ENCODE measurements at regions not wholly inside any gene's neighbourhood (a gene's known extent, or its start where the extent isn't known, plus 50 kb on each side); places are given as distances from the start of the nearest gene placed in this dataset.

GRCh38 chr2:223123855-223124610 is 72.0 kb downstream of the KCNE4 start:
- Mint-ChIP-seq H3K9me3 (ENCODE audit: low read depth, unreplicated experiment) (no peaks in the 10 kb centered on the region), H3K36me3 (ENCODE audit: insufficient read depth, unreplicated experiment) (no peaks in the 10 kb centered on the region), H3K27ac (ENCODE audit: unreplicated experiment) (no peak overlapping the region), H3K4me3 (ENCODE audit: low read depth, unreplicated experiment) (no peak overlapping the region), H3K27me3 (ENCODE audit: unreplicated experiment) (no peaks in the 10 kb centered on the region), H3K4me1 (ENCODE audit: low read depth, unreplicated experiment) (no peaks in the 10 kb centered on the region)
- intact Hi-C loops (cut with micrococcal nuclease; ENCODE audit: unreplicated experiment), result no loop called here
- no peak for TF ChIP-seq CTCF (IDR thresholded peaks at IDR 0.05; ENCODE audit: unreplicated experiment)
- no peak for DNase-seq
- CTCF ChIA-PET, result no interaction called here
- no TSS peak for BruUV-seq (replicated peaks)

- Mint-ChIP-seq H3K4me3 (ENCODE audit: low read depth, unreplicated experiment) (no peak overlapping the region), H3K27me3 (ENCODE audit: unreplicated experiment) (no peaks in the 10 kb centered on the region), H3K27ac (ENCODE audit: unreplicated experiment) (no peak overlapping the region), H3K36me3 (ENCODE audit: insufficient read depth, unreplicated experiment) (no peaks in the 10 kb centered on the region), H3K9me3 (ENCODE audit: low read depth, unreplicated experiment) (no peaks in the 10 kb centered on the region), H3K4me1 (ENCODE audit: low read depth, unreplicated experiment) (no peaks in the 10 kb centered on the region)
- no TSS peak for BruUV-seq (replicated peaks)
- CTCF ChIA-PET, result no interaction called here
- intact Hi-C loops (cut with micrococcal nuclease; ENCODE audit: unreplicated experiment), result no loop called here
- DNase-seq, result no peak
- no peak for TF ChIP-seq CTCF (IDR thresholded peaks at IDR 0.05; ENCODE audit: unreplicated experiment)
Observed at GRCh38 chr2:223141606-223142005, 89.6 kb downstream of the KCNE4 start.

GRCh38 chr2:223142118-223142517 is 90.1 kb downstream of the KCNE4 start:
- H3K9me3 Mint-ChIP-seq (ENCODE audit: low read depth, unreplicated experiment), result no peaks in the 10 kb centered on the region
- intact Hi-C loops (cut with micrococcal nuclease; ENCODE audit: unreplicated experiment), result no loop called here
- no peak for DNase-seq
- no peaks in the 10 kb centered on the region for H3K36me3 Mint-ChIP-seq (ENCODE audit: insufficient read depth, unreplicated experiment)
- no peaks in the 10 kb centered on the region for H3K27me3 Mint-ChIP-seq (ENCODE audit: unreplicated experiment)
- TF ChIP-seq CTCF (IDR thresholded peaks at IDR 0.05; ENCODE audit: unreplicated experiment), result no peak
- H3K27ac Mint-ChIP-seq (ENCODE audit: unreplicated experiment), result no peak overlapping the region
- BruUV-seq (replicated peaks), result no TSS peak
- no peak overlapping the region for H3K4me3 Mint-ChIP-seq (ENCODE audit: low read depth, unreplicated experiment)
- CTCF ChIA-PET, result no interaction called here
- no peaks in the 10 kb centered on the region for H3K4me1 Mint-ChIP-seq (ENCODE audit: low read depth, unreplicated experiment)

- BruUV-seq (replicated peaks), result no TSS peak
- CTCF ChIA-PET, result no interaction called here
- no peak overlapping the region for H3K4me3 Mint-ChIP-seq (ENCODE audit: low read depth, unreplicated experiment)
- H3K27ac Mint-ChIP-seq (ENCODE audit: unreplicated experiment), result no peak overlapping the region
- H3K4me1 Mint-ChIP-seq (ENCODE audit: low read depth, unreplicated experiment), result no peaks in the 10 kb centered on the region
- no peaks in the 10 kb centered on the region for H3K9me3 Mint-ChIP-seq (ENCODE audit: low read depth, unreplicated experiment)
- H3K27me3 Mint-ChIP-seq (ENCODE audit: unreplicated experiment), result peaks cover 17% of the 10 kb centered on the region
- no peak for DNase-seq
- TF ChIP-seq CTCF (IDR thresholded peaks at IDR 0.05; ENCODE audit: unreplicated experiment), result no peak
- no peaks in the 10 kb centered on the region for H3K36me3 Mint-ChIP-seq (ENCODE audit: insufficient read depth, unreplicated experiment)
- intact Hi-C loops (cut with micrococcal nuclease; ENCODE audit: unreplicated experiment), result no loop called here
Observed at GRCh38 chr2:223147431-223147830, 95.4 kb downstream of the KCNE4 start.
